Tibial nerve (tissue), 4 donors: ENCODE measurements at regions not wholly inside any gene's neighbourhood (a gene's known extent, or its start where the extent isn't known, plus 50 kb on each side); places are given as distances from the start of the nearest gene placed in this dataset.

Experiments used
- DNase-seq, 2 donors: peaks; one replicate each; pipeline ENCODE4 v3.0.0-alpha.2; 2019; ENCODE audit warnings: low spot score in 2 of 2
- H3K27ac ChIP-seq, 4 donors: fragments of 200-600 bp; sonication (generic) in 3 of 4; one replicate each; pipeline ENCODE4 v1.5.1; 2017 to 2019; ENCODE audit warnings: mild to moderate bottlenecking in 1 of 4
- H3K27me3 ChIP-seq, 2 donors: fragments of 200-600 bp; sonication (generic) in 1 of 2; one replicate each; pipeline versions ENCODE4 v1.5.1 to v1.6.0; 2017 to 2019
- H3K36me3 ChIP-seq, 3 donors: fragments of 200-600 bp; sonication (generic); one replicate each; pipeline ENCODE4 v1.5.1; 2018 to 2019
- H3K4me1 ChIP-seq, 4 donors: fragments of 200-600 bp; sonication (generic) in 3 of 4; one replicate each; pipeline ENCODE4 v1.5.1; 2017 to 2019
- H3K4me3 ChIP-seq, 4 donors: fragments of 200-600 bp; sonication (generic) in 3 of 4; one replicate each; pipeline ENCODE4 v1.5.1; 2017 to 2019; ENCODE audit warnings: mild to moderate bottlenecking in 1 of 4, moderate library complexity in 1 of 4
- H3K9me3 ChIP-seq, 4 donors: fragments of 200-600 bp; sonication (generic) in 3 of 4; one replicate each; pipeline ENCODE4 v1.5.1; 2017 to 2019
- CTCF ChIP-seq, 5 experiments: fragments of 200-600 bp in 3 of 5; fragments of 450-650 bp in 2 of 5; sonication (generic) in 3 of 5; IDR thresholded peaks; one replicate each; pipeline ENCODE4 v1.5.1; 2016 to 2019; ENCODE audit warnings: antibody characterized with exemption in 5 of 5, mild to moderate bottlenecking in 3 of 5, moderate library complexity in 2 of 5
- EP300 ChIP-seq, 2 donors: sonication (generic); formaldehyde crosslinking; IDR thresholded peaks; one replicate each; pipeline ENCODE4 v1.6.1; 2017; ENCODE audit warnings: antibody characterized with exemption in 2 of 2, mild to moderate bottlenecking in 1 of 2
- POLR2A ChIP-seq, 2 donors: fragments of 450-650 bp; IDR thresholded peaks; one replicate each; pipeline ENCODE4 v1.6.1; 2017; ENCODE audit warnings: antibody characterized with exemption in 2 of 2, mild to moderate bottlenecking in 2 of 2, moderate library complexity in 2 of 2
- WGBS, 2 donors: methylation state at CpG; one replicate each; pipeline ENCODE4 v1.1.5; 2018; 5-methylcytosine and 5-hydroxymethylcytosine counted together

DNA sequence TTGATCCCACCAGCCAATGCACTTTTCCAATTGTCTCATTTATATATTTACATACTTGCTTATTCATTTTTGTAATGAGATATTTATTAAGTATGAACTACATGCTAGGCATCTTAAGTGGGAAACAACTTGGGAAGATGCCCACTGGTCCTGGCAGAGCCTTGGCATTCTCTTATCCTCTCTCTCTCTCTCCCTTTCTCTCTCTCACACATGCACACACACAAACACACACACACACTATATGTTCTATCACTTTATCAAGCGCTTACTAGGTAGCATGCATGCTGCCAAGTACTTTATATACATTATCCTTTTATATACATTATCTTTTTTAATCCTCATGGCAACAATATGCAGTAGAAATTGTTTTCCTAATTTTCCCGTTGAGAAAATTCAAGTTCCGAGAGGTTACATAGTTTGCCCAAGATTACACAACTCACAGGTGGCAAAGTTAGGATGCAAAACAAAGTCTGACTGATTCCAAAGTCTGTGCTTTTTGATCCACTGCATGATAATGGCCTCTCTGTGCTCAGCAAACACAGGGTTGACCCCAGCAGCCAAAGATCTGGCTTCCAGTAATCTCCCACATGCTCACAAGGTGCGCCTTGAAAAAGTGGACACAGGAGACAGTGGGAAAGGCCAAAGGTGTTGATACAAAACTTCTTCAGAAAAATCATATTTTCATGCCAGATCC lies 173.1 kb upstream of the KLF3 start:
- 70 to 73% methylated on average over 4 of the region's 4 CpGs for WGBS, 2 donors
- no peak for DNase-seq
- no peak overlapping the region for H3K4me3 ChIP-seq
- H3K36me3 ChIP-seq = no peaks in the 10 kb centered on the region
- peak overlapping the region in 2 of 4 donors; percentile 28 to 76 for H3K27ac ChIP-seq
- H3K27me3 ChIP-seq = no peaks in the 10 kb centered on the region
- peaks cover 0 to 22% (median 0%) of the 10 kb centered on the region in 4 donors for H3K4me1 ChIP-seq
- TF ChIP-seq CTCF (IDR thresholded peaks at IDR 0.05) = no peak
- no peak for TF ChIP-seq POLR2A (IDR thresholded peaks at IDR 0.05)
- TF ChIP-seq EP300 (IDR thresholded peaks at IDR 0.05) = no peak
- H3K9me3 ChIP-seq = no peaks in the 10 kb centered on the region

DNA sequence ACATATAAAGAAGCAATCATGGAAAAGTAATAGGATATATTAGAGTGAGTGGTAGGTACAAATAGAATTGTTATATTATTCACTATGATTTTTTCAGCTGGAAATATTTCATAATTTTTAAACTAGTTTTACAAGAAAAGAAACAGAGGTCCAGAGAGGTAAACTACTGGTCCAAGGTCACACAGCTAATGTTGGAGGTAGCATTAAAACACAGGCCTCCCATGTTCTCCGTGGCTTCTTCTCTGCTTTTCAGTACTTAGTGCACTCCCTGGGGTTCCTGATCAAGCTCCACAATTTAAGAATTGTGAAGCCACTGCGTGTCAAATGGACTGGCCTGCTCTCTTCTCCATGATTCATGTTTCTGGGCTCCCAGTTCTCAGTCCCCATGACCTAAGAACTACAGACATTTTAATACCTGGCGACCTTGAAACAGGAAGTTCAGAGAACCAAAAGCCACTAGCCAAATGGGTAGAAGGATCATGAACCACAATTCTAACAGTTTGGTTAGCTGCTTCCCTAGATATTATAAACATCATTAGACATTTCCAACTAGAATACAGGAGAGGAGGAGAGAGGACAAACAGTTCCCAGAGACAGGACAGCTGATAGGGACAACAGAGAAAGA lies 172.0 kb upstream of the KLF3 start:
- Histone ChIP-seq H3K27ac (no peak overlapping the region), H3K4me1 (peaks cover 0 to 22% (median 0%) of the 10 kb centered on the region in 4 donors), H3K9me3 (no peaks in the 10 kb centered on the region), H3K4me3 (no peak overlapping the region), H3K36me3 (no peaks in the 10 kb centered on the region), H3K27me3 (no peaks in the 10 kb centered on the region)
- WGBS, 2 donors = 87 to 88% methylated on average over 3 of the region's 3 CpGs
- DNase-seq = no peak
- TF ChIP-seq EP300 (IDR thresholded peaks at IDR 0.05) (no peak), POLR2A (IDR thresholded peaks at IDR 0.05) (no peak), CTCF (IDR thresholded peaks at IDR 0.05) (no peak)

- Histone ChIP-seq H3K36me3 (no peaks in the 10 kb centered on the region), H3K4me1 (peaks cover 0 to 22% (median 0%) of the 10 kb centered on the region in 4 donors), H3K4me3 (no peak overlapping the region), H3K27me3 (no peaks in the 10 kb centered on the region), H3K27ac (no peak overlapping the region), H3K9me3 (no peaks in the 10 kb centered on the region)
- TF ChIP-seq POLR2A (IDR thresholded peaks at IDR 0.05) (no peak), EP300 (IDR thresholded peaks at IDR 0.05) (no peak), CTCF (IDR thresholded peaks at IDR 0.05) (no peak)
- no peak for DNase-seq
Observed at GRCh38 chr4:38493066-38493465, 170.9 kb upstream of the KLF3 start.

DNA sequence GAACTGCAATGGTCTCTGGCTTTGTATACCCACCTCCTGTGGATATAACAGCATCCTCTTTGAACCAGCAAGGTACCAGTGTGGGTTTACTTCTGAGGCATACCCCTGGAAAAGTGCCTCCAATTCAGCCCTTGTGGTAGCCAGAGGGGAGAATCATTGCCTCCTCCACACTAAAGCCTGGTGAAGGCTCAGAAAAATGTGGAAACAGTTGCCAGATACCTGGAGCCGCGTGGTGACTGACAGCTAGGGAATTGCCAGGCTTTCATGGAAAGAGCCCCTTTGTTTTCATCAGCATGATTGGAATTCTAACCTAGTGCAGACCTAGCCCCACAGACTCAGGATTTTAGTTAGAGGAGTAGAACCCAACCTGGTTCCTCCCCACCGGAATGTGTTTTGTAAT lies 168.6 kb upstream of the KLF3 start:
- H3K27ac ChIP-seq = no peak overlapping the region
- no peaks in the 10 kb centered on the region for H3K9me3 ChIP-seq
- 82 to 86% methylated on average over 3 of the region's 3 CpGs for WGBS, 2 donors
- H3K36me3 ChIP-seq = no peaks in the 10 kb centered on the region
- no peak for DNase-seq
- H3K27me3 ChIP-seq = no peaks in the 10 kb centered on the region
- peaks cover 0 to 7% (median 0%) of the 10 kb centered on the region in 4 donors for H3K4me1 ChIP-seq
- no peak overlapping the region for H3K4me3 ChIP-seq
- TF ChIP-seq CTCF (IDR thresholded peaks at IDR 0.05) = no peak
- no peak for TF ChIP-seq EP300 (IDR thresholded peaks at IDR 0.05)
- no peak for TF ChIP-seq POLR2A (IDR thresholded peaks at IDR 0.05)

DNA sequence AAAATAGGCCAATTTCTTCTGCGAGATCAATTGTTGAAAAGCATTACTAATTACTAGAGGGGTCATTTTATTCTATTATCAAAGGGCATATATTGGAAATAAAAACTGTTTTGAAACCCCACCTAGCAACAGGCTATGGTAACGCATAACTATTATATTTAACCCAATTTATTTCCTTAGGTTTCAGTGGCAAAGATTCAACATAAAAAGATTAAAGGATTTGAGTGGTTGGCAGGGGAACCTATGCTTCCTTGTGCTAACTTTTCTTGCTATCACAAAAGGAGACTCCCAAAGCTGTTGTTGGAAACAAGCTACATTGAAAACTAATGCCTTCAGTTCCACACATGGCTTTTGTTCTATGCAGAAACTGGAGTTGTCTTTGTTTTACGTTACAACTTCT lies 166.9 kb upstream of the KLF3 start:
- TF ChIP-seq EP300 (IDR thresholded peaks at IDR 0.05) (no peak), CTCF (IDR thresholded peaks at IDR 0.05) (no peak), POLR2A (IDR thresholded peaks at IDR 0.05) (no peak)
- 66 to 71% methylated on average over 3 of the region's 3 CpGs for WGBS, 2 donors
- H3K4me3 ChIP-seq = no peak overlapping the region
- no peaks in the 10 kb centered on the region for H3K4me1 ChIP-seq
- no peak for DNase-seq
- H3K36me3 ChIP-seq = no peaks in the 10 kb centered on the region
- H3K27ac ChIP-seq = no peak overlapping the region
- no peaks in the 10 kb centered on the region for H3K9me3 ChIP-seq
- no peaks in the 10 kb centered on the region for H3K27me3 ChIP-seq
